IMR-90 (cell line): ENCODE measurements at regions not wholly inside any gene's neighbourhood (a gene's known extent, or its start where the extent isn't known, plus 50 kb on each side); places are given as distances from the start of the nearest gene placed in this dataset.
"Not testable (repeated sequence)": the region's sequence is repeated elsewhere in the genome, so short reads cannot be mapped to it uniquely, and the experiment has no call there.

ENCODE experiments used
- ATAC-seq: fragments of 200-7000 bp; cut with Tn5 transposase; 2 replicates; pipeline ENCODE4 v1.9.1; 2020; ENCODE audit warnings: low read depth, mild to moderate bottlenecking, moderate library complexity
- BruUV-seq: library from RNA; stranded (reverse); fragments of 400-500 nt; replicated peaks from 2 replicates; lab custom pipeline; 2021; lab: Mats Ljungman, UMichigan
- CTCF ChIA-PET: fragments of 300-600 bp; formaldehyde crosslinking; extraction: SDS; loops from one replicate; lab custom pipeline; 2021; ENCODE audit warnings: antibody characterized with exemption; lab: Yijun Ruan, JAX
- POLR2A ChIA-PET: fragments of 300-600 bp; sonication (Branson Sonifier 250); formaldehyde crosslinking; loops from one replicate; lab custom pipeline; 2022; ENCODE audit warnings: antibody characterized with exemption; ENCODE audit not compliant: unreplicated experiment; lab: Charles Lee
- DNase-seq: peaks from one replicate; pipeline ENCODE4 v3.0.0; 2013
- H2AFZ ChIP-seq: replicated peaks from 2 replicates; pipeline ENCODE3; 2013; ENCODE audit warnings: low read length, mild to moderate bottlenecking; ENCODE audit not compliant: poor library complexity
- H2AK5ac ChIP-seq: 2 replicates; pipeline ENCODE4 v1.6.1; 2013; ENCODE audit warnings: low read depth, low read length, inconsistent platforms
- H2AK9ac ChIP-seq: replicated peaks from 2 replicates; pipeline ENCODE3; 2013; ENCODE audit warnings: mild to moderate bottlenecking, low read depth, low read length, moderate library complexity; ENCODE audit not compliant: poor library complexity
- H2BK120ac ChIP-seq: 2 replicates; pipeline ENCODE4 v1.6.1; 2013; ENCODE audit warnings: low read depth, low read length, inconsistent platforms
- H2BK15ac ChIP-seq: 3 replicates; pipeline ENCODE4 v1.6.1; 2013; ENCODE audit warnings: low read depth, low read length, inconsistent platforms
- H2BK20ac ChIP-seq: 2 replicates; pipeline ENCODE4 v1.6.1; 2013; ENCODE audit warnings: low read depth, mild to moderate bottlenecking, inconsistent platforms, low read length, moderate library complexity
- H2BK5ac ChIP-seq: 2 replicates; pipeline ENCODE4 v1.6.1; 2013; ENCODE audit warnings: mild to moderate bottlenecking, low read depth, low read length, inconsistent platforms; ENCODE audit not compliant: poor library complexity, severe bottlenecking
- H3K14ac ChIP-seq: replicated peaks from 2 replicates; pipeline ENCODE4 v1.6.1; 2013; ENCODE audit warnings: low read depth, low read length, inconsistent platforms
- H3K18ac ChIP-seq: 2 replicates; pipeline ENCODE4 v1.6.1; 2013; ENCODE audit warnings: low read depth, low read length, control low read depth
- H3K23ac ChIP-seq: 2 replicates; pipeline ENCODE4 v1.6.1; 2013; ENCODE audit warnings: low read depth, low read length, inconsistent platforms
- H3K27ac ChIP-seq: 2 replicates; pipeline ENCODE4 v1.5.1; 2013; ENCODE audit warnings: mild to moderate bottlenecking, control low read depth, low read length; ENCODE audit not compliant: insufficient read depth
- H3K27me3 ChIP-seq: 2 replicates; pipeline ENCODE4 v1.6.1; 2013; ENCODE audit warnings: low read length; ENCODE audit not compliant: control insufficient read depth, insufficient read depth
- H3K36me3 ChIP-seq: 2 replicates; pipeline ENCODE4 v1.6.1; 2013; ENCODE audit warnings: low read length, mixed read lengths; ENCODE audit not compliant: control insufficient read depth, insufficient read depth
- H3K4ac ChIP-seq: 2 replicates; pipeline ENCODE4 v1.6.1; 2013; ENCODE audit warnings: low read depth, low read length, inconsistent platforms
- H3K4me1 ChIP-seq: 2 replicates; pipeline ENCODE4 v1.6.1; 2013; ENCODE audit warnings: low read length, mixed read lengths; ENCODE audit not compliant: control insufficient read depth, insufficient read depth
- H3K4me2 ChIP-seq: 2 replicates; pipeline ENCODE4 v1.6.1; 2013; ENCODE audit warnings: low read depth, mild to moderate bottlenecking, control low read depth, low read length, moderate library complexity
- H3K4me3 ChIP-seq: 2 replicates; pipeline ENCODE4 v1.5.1; 2013; ENCODE audit warnings: low read depth, mild to moderate bottlenecking, control low read depth, low read length, moderate library complexity; ENCODE audit not compliant: insufficient read depth
- H3K56ac ChIP-seq: 2 replicates; pipeline ENCODE4 v1.6.1; 2013; ENCODE audit warnings: low read length, inconsistent platforms; ENCODE audit not compliant: insufficient read depth; ENCODE audit errors: extremely low read depth
- H3K79me1 ChIP-seq, 2 experiments: 2 replicates each; pipeline ENCODE4 v1.6.1; 2013; ENCODE audit warnings: low read length in 2 of 2, inconsistent platforms in 1 of 2, low read depth in 1 of 2
- H3K9ac ChIP-seq: 2 replicates; pipeline ENCODE4 v1.6.1; 2013; ENCODE audit warnings: low read depth, low read length, control low read depth
- H3K9me1 ChIP-seq: 2 replicates; pipeline ENCODE4 v1.6.1; 2013; ENCODE audit warnings: low read length, inconsistent platforms; ENCODE audit not compliant: insufficient read depth
- H3K9me3 ChIP-seq: 2 replicates; pipeline ENCODE4 v1.6.1; 2013; ENCODE audit warnings: low read length; ENCODE audit not compliant: control insufficient read depth, insufficient read depth
- H4K20me1 ChIP-seq: 2 replicates; pipeline ENCODE4 v1.6.1; 2013; ENCODE audit warnings: low read length, inconsistent platforms; ENCODE audit not compliant: insufficient read depth
- H4K5ac ChIP-seq: 2 replicates; pipeline ENCODE4 v1.6.1; 2013; ENCODE audit warnings: mild to moderate bottlenecking, low read depth, low read length, control low read depth
- H4K8ac ChIP-seq, 2 experiments: 2 replicates each; pipeline ENCODE4 v1.6.1; 2013; ENCODE audit warnings: low read depth in 2 of 2, low read length in 2 of 2, control low read depth in 1 of 2, inconsistent platforms in 1 of 2
- H4K91ac ChIP-seq: 2 replicates; pipeline ENCODE4 v1.6.1; 2013; ENCODE audit warnings: low read depth, low read length, inconsistent platforms; ENCODE audit not compliant: insufficient read depth
- WGBS, 2 experiments: methylation state at CpG; one replicate each; pipeline versions ENCODE4 v1.1.5 to v1.1.7; 2013; ENCODE audit warnings: missing lambda C conversion rate in 2 of 2; ENCODE audit not compliant: insufficient read length in 1 of 2; ENCODE audit errors: extremely low coverage in 2 of 2; 5-methylcytosine and 5-hydroxymethylcytosine counted together
- dilution Hi-C: fragments of 300-500 bp; cut with HindIII; formaldehyde crosslinking; loops from one replicate; pipeline ENCODE4 v1.14.3; 2018; ENCODE audit warnings: low sequenced_read_pairs; ENCODE audit not compliant: unreplicated experiment
- in situ Hi-C: fragments of 300-500 bp; cut with MboI; formaldehyde crosslinking; loops from 3 replicates; pipeline ENCODE4 v1.14.3; 2019; ENCODE audit warnings: low sequenced_read_pairs, inconsistent platforms, mixed read lengths
- intact Hi-C: fragments of 100-400 bp; cut with micrococcal nuclease; formaldehyde crosslinking; loops from 2 replicates; pipeline ENCODE4 v1.10.0; 2022

GRCh38 chr15:30471817-30472551 is 57.9 kb upstream of the GOLGA8R start:
- H3K23ac ChIP-seq, H3K4me1 ChIP-seq, in situ Hi-C loops, H4K5ac ChIP-seq, H3K4me3 ChIP-seq, H3K27ac ChIP-seq, H3K9ac ChIP-seq, H2BK15ac ChIP-seq, H3K9me1 ChIP-seq, CTCF ChIA-PET, H3K79me1 ChIP-seq, H2BK5ac ChIP-seq, H3K18ac ChIP-seq, H4K20me1 ChIP-seq, H3K36me3 ChIP-seq, H4K8ac ChIP-seq, H4K91ac ChIP-seq, H3K4me2 ChIP-seq, H2AK5ac ChIP-seq, H2AK9ac ChIP-seq, DNase-seq, H2AFZ ChIP-seq, H2BK120ac ChIP-seq, H3K56ac ChIP-seq, intact Hi-C loops, H3K9me3 ChIP-seq, POLR2A ChIA-PET, H3K14ac ChIP-seq, H3K4ac ChIP-seq, H3K27me3 ChIP-seq, dilution Hi-C loops, H2BK20ac ChIP-seq, ATAC-seq: not testable (repeated sequence)
- TSS peak; percentile 96 for BruUV-seq
- no CpG with 5 or more reads among the region's 10 CpGs for WGBS, 2 experiments

GRCh38 chr15:30484887-30485286 is 67.0 kb upstream of the GOLGA8Q start:
- H3K27me3 ChIP-seq, H3K4me2 ChIP-seq, H3K9me1 ChIP-seq, H3K4me1 ChIP-seq, DNase-seq, CTCF ChIA-PET, H2AK9ac ChIP-seq, H2BK20ac ChIP-seq, H4K20me1 ChIP-seq, H3K4me3 ChIP-seq, H3K56ac ChIP-seq, dilution Hi-C loops, H3K23ac ChIP-seq, H3K79me1 ChIP-seq, H4K91ac ChIP-seq, in situ Hi-C loops, H3K9me3 ChIP-seq, H3K14ac ChIP-seq, intact Hi-C loops, H3K9ac ChIP-seq, H3K36me3 ChIP-seq, POLR2A ChIA-PET, H2AFZ ChIP-seq: not testable (repeated sequence)
- peak overlapping the region; percentile 85 for H2BK5ac ChIP-seq
- peak overlapping the region; percentile 82 for H2AK5ac ChIP-seq
- peak overlapping the region; percentile 92 for H3K27ac ChIP-seq
- H2BK15ac ChIP-seq, result peak overlapping the region; percentile 59; the same call in 1 of the 3 replicates
- H3K4ac ChIP-seq, result peak overlapping the region; percentile 88
- peak overlapping the region in 1 of 2 experiments; percentile 72; a peak in 2 of 4 replicates for H4K8ac ChIP-seq
- 0 out of 2 replicates have a peak overlapping the region, but pooled peaks have one; percentile 12 for H4K5ac ChIP-seq
- H2BK120ac ChIP-seq, result peak overlapping the region; percentile 89
- H3K18ac ChIP-seq, result peak overlapping the region; percentile 65; the same call in 1 of the 2 replicates
- no CpG with 5 or more reads among the region's 9 CpGs for WGBS, 2 experiments
- BruUV-seq, result TSS peak; percentile 45
- ATAC-seq, result 0 out of 2 replicates have a peak, but pooled peaks have one; percentile 21
